Neuronal stem cell (in vitro differentiated cells): ENCODE measurements at regions not wholly inside any gene's neighbourhood (a gene's known extent, or its start where the extent isn't known, plus 50 kb on each side); places are given as distances from the start of the nearest gene placed in this dataset.
A peak's percentile ranks its signal among the peaks of the same experiment; 100 is the strongest.

Experiments used
- DNase-seq: peaks from one replicate; pipeline ENCODE4 v3.0.0-alpha.2; 2013; ENCODE audit warnings: low spot score
- H2AFZ ChIP-seq: one replicate; pipeline ENCODE4 v1.6.1; 2013; ENCODE audit warnings: mild to moderate bottlenecking, low read length, inconsistent platforms
- H2AK5ac ChIP-seq: 2 replicates; pipeline ENCODE4 v1.6.1; 2013; ENCODE audit warnings: low read depth, mild to moderate bottlenecking, inconsistent platforms, low read length, moderate library complexity, mixed read lengths
- H2BK120ac ChIP-seq: 2 replicates; pipeline ENCODE4 v1.6.1; 2013; ENCODE audit warnings: low read depth, mild to moderate bottlenecking, inconsistent platforms, low read length, moderate library complexity, mixed read lengths
- H2BK12ac ChIP-seq: one replicate; pipeline ENCODE4 v1.6.1; 2013; ENCODE audit warnings: low read length, inconsistent platforms
- H2BK15ac ChIP-seq: 2 replicates; pipeline ENCODE4 v1.6.1; 2013; ENCODE audit warnings: mild to moderate bottlenecking, low read length, inconsistent platforms, mixed read lengths
- H2BK5ac ChIP-seq: one replicate; pipeline ENCODE4 v1.6.1; 2013; ENCODE audit warnings: inconsistent platforms, mild to moderate bottlenecking, low read length, moderate library complexity
- H3K14ac ChIP-seq: one replicate; pipeline ENCODE4 v1.6.1; 2013; ENCODE audit warnings: low read length, inconsistent platforms
- H3K18ac ChIP-seq: 2 replicates; pipeline ENCODE4 v1.6.1; 2013; ENCODE audit warnings: low read length, inconsistent platforms
- H3K23ac ChIP-seq: 2 replicates; pipeline ENCODE4 v1.6.1; 2013; ENCODE audit warnings: low read depth, mild to moderate bottlenecking, mixed read lengths, low read length, inconsistent platforms; ENCODE audit not compliant: poor library complexity
- H3K27ac ChIP-seq: replicated peaks from 3 replicates; pipeline ENCODE4 v1.5.1; 2013; ENCODE audit warnings: low read length, inconsistent platforms
- H3K27me3 ChIP-seq, 3 experiments: 2 replicates each; pipeline ENCODE4 v1.6.1; 2013; ENCODE audit warnings: low read length in 3 of 3, mild to moderate bottlenecking in 2 of 3, inconsistent platforms in 1 of 3, low read depth in 1 of 3, mixed read lengths in 1 of 3, moderate library complexity in 1 of 3; ENCODE audit not compliant: control insufficient read depth in 3 of 3, insufficient read depth in 3 of 3
- H3K36me3 ChIP-seq, 2 donors: replicated peaks in 1 of 2; 2 replicates each; pipeline ENCODE4 v1.6.1; 2013; ENCODE audit warnings: low read length in 2 of 2; ENCODE audit not compliant: control insufficient read depth in 2 of 2, insufficient read depth in 2 of 2
- H3K4ac ChIP-seq: 2 replicates; pipeline ENCODE4 v1.6.1; 2013; ENCODE audit warnings: inconsistent platforms, mild to moderate bottlenecking, low read length, moderate library complexity
- H3K4me1 ChIP-seq, 2 donors: 1 replicate in 1 of 2; 2 replicates in 1 of 2; pipeline ENCODE4 v1.6.1; 2013; ENCODE audit warnings: low read length in 2 of 2, low read depth in 1 of 2; ENCODE audit not compliant: control insufficient read depth in 2 of 2, insufficient read depth in 1 of 2
- H3K4me2 ChIP-seq: one replicate; pipeline ENCODE4 v1.6.1; 2013; ENCODE audit warnings: mild to moderate bottlenecking, low read length, inconsistent platforms; ENCODE audit not compliant: insufficient read depth, poor library complexity, severe bottlenecking
- H3K4me3 ChIP-seq, 2 donors: 2 replicates each; pipeline ENCODE4 v1.5.1; 2013; ENCODE audit warnings: low read length in 2 of 2, mild to moderate bottlenecking in 2 of 2, inconsistent platforms in 1 of 2, moderate library complexity in 1 of 2
- H3K79me1 ChIP-seq: one replicate; pipeline ENCODE4 v1.6.1; 2013; ENCODE audit warnings: low read depth, mild to moderate bottlenecking, inconsistent platforms, low read length, moderate library complexity
- H3K9ac ChIP-seq: one replicate; pipeline ENCODE4 v1.6.1; 2013; ENCODE audit warnings: mild to moderate bottlenecking, low read depth, low read length, inconsistent platforms; ENCODE audit not compliant: poor library complexity
- H3K9me3 ChIP-seq, 2 donors: replicated peaks in 1 of 2; 2 replicates each; pipeline versions ENCODE3 to v1.6.1; 2013; ENCODE audit warnings: low read length in 2 of 2, mild to moderate bottlenecking in 2 of 2, inconsistent platforms in 1 of 2, low read depth in 1 of 2, mixed read lengths in 1 of 2, moderate library complexity in 1 of 2; ENCODE audit not compliant: control insufficient read depth in 2 of 2, insufficient read depth in 1 of 2
- H4K8ac ChIP-seq: one replicate; pipeline ENCODE4 v1.6.1; 2013; ENCODE audit warnings: low read depth, mild to moderate bottlenecking, inconsistent platforms, low read length, moderate library complexity
- H4K91ac ChIP-seq: one replicate; pipeline ENCODE4 v1.6.1; 2013; ENCODE audit warnings: low read length, low read depth, mild to moderate bottlenecking, inconsistent platforms; ENCODE audit not compliant: poor library complexity
- WGBS, 2 donors: extraction: QIAGEN DNeasy Blood & Tissue Kit; methylation state at CpG; one replicate each; pipeline ENCODE4 v1.1.7; 2013; ENCODE audit warnings: missing lambda C conversion rate in 2 of 2, mixed read lengths in 1 of 2; ENCODE audit not compliant: insufficient read length in 2 of 2, insufficient replicate concordance in 1 of 2; ENCODE audit errors: extremely low coverage in 2 of 2; 5-methylcytosine and 5-hydroxymethylcytosine counted together

GRCh38 chr9:107586493-107586892, 96.9 kb upstream of the KLF4 start:
- Histone ChIP-seq H3K23ac (no peak overlapping the region), H2AK5ac (no peak overlapping the region), H3K4me1 (peaks cover 0 to 9% of the 10 kb centered on the region in 2 donors), H3K9ac (no peak overlapping the region), H3K27me3 (no peaks in the 10 kb centered on the region), H2BK5ac (no peak overlapping the region), H2AFZ (no peak overlapping the region), H3K27ac (no peak overlapping the region), H3K9me3 (no peaks in the 10 kb centered on the region), H3K4me3 (no peak overlapping the region), H3K79me1 (no peaks in the 10 kb centered on the region), H3K14ac (no peak overlapping the region), H3K4me2 (no peak overlapping the region), H4K91ac (no peak overlapping the region), H2BK120ac (no peak overlapping the region), H2BK12ac (no peak overlapping the region), H3K4ac (no peak overlapping the region), H3K18ac (no peak overlapping the region), H2BK15ac (no peak overlapping the region), H4K8ac (no peak overlapping the region), H3K36me3 (no peaks in the 10 kb centered on the region)
- DNase-seq = no peak
- no CpG with 5 or more reads among the region's 3 CpGs for WGBS, 2 donors

GRCh38 chr9:107585465-107585864, 95.9 kb upstream of the KLF4 start:
- Histone ChIP-seq H3K79me1 (no peaks in the 10 kb centered on the region), H2BK5ac (no peak overlapping the region), H3K4me3 (no peak overlapping the region)

GRCh38 chr9:107584944-107585343, 95.4 kb upstream of the KLF4 start:
- Histone ChIP-seq H3K4me1 (peaks cover 0 to 9% of the 10 kb centered on the region in 2 donors), H3K4ac (no peak overlapping the region), H3K4me3 (no peak overlapping the region), H3K14ac (no peak overlapping the region), H3K4me2 (no peak overlapping the region), H3K9me3 (no peaks in the 10 kb centered on the region), H2AK5ac (no peak overlapping the region), H3K9ac (no peak overlapping the region), H4K91ac (no peak overlapping the region), H3K27me3 (no peaks in the 10 kb centered on the region), H3K18ac (no peak overlapping the region), H2BK12ac (no peak overlapping the region), H2BK5ac (no peak overlapping the region), H2BK120ac (no peak overlapping the region), H3K79me1 (no peaks in the 10 kb centered on the region), H4K8ac (no peak overlapping the region), H3K23ac (no peak overlapping the region), H2BK15ac (no peak overlapping the region), H3K36me3 (no peaks in the 10 kb centered on the region), H3K27ac (no peak overlapping the region), H2AFZ (no peak overlapping the region)
- DNase-seq = no peak
- WGBS, 2 donors = no CpG with 5 or more reads among the region's 1 CpG

More at GRCh38 chr9:107585465-107585864, 95.9 kb upstream of the KLF4 start:
- no peaks in the 10 kb centered on the region for H3K9me3 ChIP-seq
- H4K91ac ChIP-seq = no peak overlapping the region
- H2BK120ac ChIP-seq = no peak overlapping the region
- H3K9ac ChIP-seq = no peak overlapping the region
- H2AFZ ChIP-seq = no peak overlapping the region
- WGBS, 2 donors = no CpG with 5 or more reads among the region's 3 CpGs
- H3K23ac ChIP-seq = no peak overlapping the region
- H3K18ac ChIP-seq = no peak overlapping the region
- H3K27me3 ChIP-seq = no peaks in the 10 kb centered on the region
- no peak overlapping the region for H4K8ac ChIP-seq
- H3K4me2 ChIP-seq = no peak overlapping the region
- no peak overlapping the region for H2BK12ac ChIP-seq
- H2BK15ac ChIP-seq = no peak overlapping the region
- no peak overlapping the region for H3K14ac ChIP-seq
- H3K27ac ChIP-seq = no peak overlapping the region
- H3K36me3 ChIP-seq = no peaks in the 10 kb centered on the region
- H3K4ac ChIP-seq = no peak overlapping the region
- DNase-seq = no peak
- H3K4me1 ChIP-seq = peaks cover 0 to 9% of the 10 kb centered on the region in 2 donors
- no peak overlapping the region for H2AK5ac ChIP-seq

GRCh38 chr9:107584186-107584585, 94.6 kb upstream of the KLF4 start:
- Histone ChIP-seq H3K14ac (no peak overlapping the region), H2BK120ac (no peak overlapping the region), H2BK12ac (no peak overlapping the region), H3K18ac (no peak overlapping the region), H3K4ac (no peak overlapping the region), H3K27ac (peak overlapping the region; percentile 33), H2AFZ (no peak overlapping the region), H3K9ac (no peak overlapping the region), H4K8ac (no peak overlapping the region), H3K23ac (no peak overlapping the region), H2BK15ac (no peak overlapping the region), H2AK5ac (no peak overlapping the region), H3K4me1 (peaks cover 0 to 9% of the 10 kb centered on the region in 2 donors), H3K4me2 (no peak overlapping the region), H3K9me3 (no peaks in the 10 kb centered on the region), H3K79me1 (no peaks in the 10 kb centered on the region), H3K27me3 (no peaks in the 10 kb centered on the region), H3K36me3 (no peaks in the 10 kb centered on the region), H2BK5ac (no peak overlapping the region), H4K91ac (no peak overlapping the region), H3K4me3 (no peak overlapping the region)
- no CpG with 5 or more reads among the region's 5 CpGs for WGBS, 2 donors
- DNase-seq = no peak
